T-helper 2 cell treated with Interferon-gamma antibody and Interleukin-4, amounts not matched to agents 100 ng/mL and 5 ng/mL, for 36 hours (primary cell): ENCODE measurements at regions not wholly inside any gene's neighbourhood (a gene's known extent, or its start where the extent isn't known, plus 50 kb on each side); places are given as distances from the start of the nearest gene placed in this dataset.

Experiments
- intact Hi-C: fragments of 100-400 bp; cut with micrococcal nuclease; formaldehyde crosslinking; loops from one replicate; pipeline ENCODE4 v1.15.1; 2023

DNA sequence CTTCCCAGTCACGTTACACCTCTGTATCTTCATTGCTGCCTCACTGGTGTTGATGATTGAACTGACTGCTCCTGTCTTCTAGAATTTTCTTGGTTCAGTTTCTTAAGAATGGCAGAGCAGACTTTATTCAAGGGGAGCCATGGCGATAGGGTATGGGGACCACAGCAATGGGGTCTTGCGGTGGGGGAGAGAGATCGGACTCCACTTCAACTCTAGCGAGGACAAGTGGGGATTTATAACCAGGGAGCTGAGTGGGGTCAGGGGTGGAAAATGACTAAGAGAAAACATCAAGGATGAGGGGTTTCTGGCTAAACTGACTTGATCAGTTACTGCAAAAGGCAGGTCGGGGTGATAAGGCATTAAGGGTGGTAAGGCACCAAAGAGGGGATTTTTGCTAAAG is 156.4 kb downstream of the CD83 start:
- intact Hi-C loops, result no loop called here

GRCh38 chr6:14274546-14275492 is 157.2 kb downstream of the CD83 start:
- intact Hi-C loops, result loop anchor here (5.0 kb wide), 1 partner anchor 467 kb away; no protein-coding TSS in a partner anchor

GRCh38 chr6:14275493-14275851 is 157.9 kb downstream of the CD83 start:
- intact Hi-C loops, result loop anchor here (5.0 kb wide), 1 partner anchor 467 kb away; no protein-coding TSS in a partner anchor

GRCh38 chr6:14276071-14276470 is 158.5 kb downstream of the CD83 start:
- intact Hi-C loops, result loop anchor here (2.0 to 5.0 kb wide), 3 partner anchors 59 to 466 kb away; no protein-coding TSS in a partner anchor

GRCh38 chr6:14276667-14277404 is 159.3 kb downstream of the CD83 start:
- intact Hi-C loops, result loop anchor here (2.0 to 5.0 kb wide), 3 partner anchors 60 to 465 kb away; no protein-coding TSS in a partner anchor

GRCh38 chr6:14277405-14277930 is 159.9 kb downstream of the CD83 start:
- intact Hi-C loops, result loop anchor here (2.0 to 5.0 kb wide), 3 partner anchors 61 to 465 kb away; no protein-coding TSS in a partner anchor

DNA sequence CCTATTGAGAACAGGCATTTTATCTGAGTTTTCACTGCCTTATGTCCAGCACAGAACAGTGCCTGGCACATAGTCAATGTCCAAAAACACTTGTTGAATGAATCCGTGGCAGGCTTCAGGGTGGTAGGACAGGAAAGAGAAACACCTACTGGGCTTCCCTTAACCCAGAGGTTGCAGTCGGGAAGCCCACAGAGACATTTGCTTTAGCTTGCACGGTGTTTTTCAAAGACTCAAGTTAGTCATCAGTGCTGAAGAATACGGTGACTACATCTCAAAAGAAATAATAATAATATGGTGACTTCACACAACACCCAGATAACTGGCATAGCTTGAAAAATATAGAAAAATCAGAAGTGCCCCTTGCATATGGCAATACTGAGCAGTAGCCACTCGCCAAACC is 160.4 kb downstream of the CD83 start:
- intact Hi-C loops, result loop anchor here (5.0 kb wide), 1 partner anchor 464 kb away; no protein-coding TSS in a partner anchor

DNA sequence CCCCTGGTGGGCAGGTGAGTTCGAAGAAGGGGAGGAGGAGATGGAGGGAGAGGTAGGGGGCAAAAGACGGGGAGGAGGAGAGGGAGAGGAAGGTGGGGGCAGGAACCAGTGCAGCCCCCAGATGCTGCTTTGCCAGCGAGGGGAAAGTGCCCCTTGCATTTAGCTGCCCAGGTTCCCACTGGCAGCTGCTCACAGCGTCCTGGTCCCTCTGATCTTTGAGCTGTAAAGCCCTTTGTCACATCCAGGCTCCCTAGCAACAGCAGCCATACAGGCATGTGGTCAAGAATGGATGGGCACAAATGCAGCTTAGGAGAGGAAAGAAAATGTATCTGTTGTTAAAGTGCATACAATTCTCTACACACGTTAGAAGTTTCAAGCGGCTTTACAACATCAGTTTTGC is 160.9 kb downstream of the CD83 start:
- intact Hi-C loops, result loop anchor here (5.0 kb wide), 1 partner anchor 464 kb away; no protein-coding TSS in a partner anchor

GRCh38 chr6:14280006-14280510 is 162.5 kb downstream of the CD83 start:
- intact Hi-C loops, result no loop called here

DNA sequence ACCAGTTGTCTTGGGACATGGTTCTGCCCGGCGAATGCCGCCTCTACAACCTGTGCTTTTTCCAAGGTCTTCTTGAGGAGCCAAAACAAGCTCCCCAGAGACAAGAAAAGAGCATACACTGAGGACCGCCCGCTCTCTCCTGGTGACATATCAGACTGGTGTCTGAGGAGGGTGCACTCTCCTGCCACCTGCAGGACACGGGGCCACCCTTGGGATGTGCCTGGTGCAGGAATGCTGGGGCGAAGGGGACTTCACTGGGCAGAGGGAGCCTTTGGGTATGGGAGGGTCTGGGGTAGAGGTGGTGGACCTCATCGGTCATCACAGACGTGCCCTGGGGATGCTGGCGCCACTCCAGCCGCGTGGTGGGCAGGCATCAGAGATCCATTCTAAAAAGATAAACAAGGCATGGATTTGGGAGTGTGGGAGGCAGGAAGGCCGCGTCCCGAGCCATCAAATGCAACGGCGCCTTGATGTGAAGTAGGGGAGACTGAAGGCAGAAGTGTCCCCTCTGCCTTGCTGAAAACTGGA is 163.3 kb downstream of the CD83 start:
- intact Hi-C loops, result no loop called here

GRCh38 chr6:14281811-14282660 is 164.5 kb downstream of the CD83 start:
- intact Hi-C loops, result no loop called here

GRCh38 chr6:14282854-14283505 is 165.4 kb downstream of the CD83 start:
- intact Hi-C loops, result no loop called here

GRCh38 chr6:14283600-14284235 is 166.1 kb downstream of the CD83 start:
- intact Hi-C loops, result no loop called here

GRCh38 chr6:14284969-14285590 is 167.5 kb downstream of the CD83 start:
- intact Hi-C loops, result no loop called here

GRCh38 chr6:14286144-14286543 is 168.6 kb downstream of the CD83 start:
- intact Hi-C loops, result no loop called here

DNA sequence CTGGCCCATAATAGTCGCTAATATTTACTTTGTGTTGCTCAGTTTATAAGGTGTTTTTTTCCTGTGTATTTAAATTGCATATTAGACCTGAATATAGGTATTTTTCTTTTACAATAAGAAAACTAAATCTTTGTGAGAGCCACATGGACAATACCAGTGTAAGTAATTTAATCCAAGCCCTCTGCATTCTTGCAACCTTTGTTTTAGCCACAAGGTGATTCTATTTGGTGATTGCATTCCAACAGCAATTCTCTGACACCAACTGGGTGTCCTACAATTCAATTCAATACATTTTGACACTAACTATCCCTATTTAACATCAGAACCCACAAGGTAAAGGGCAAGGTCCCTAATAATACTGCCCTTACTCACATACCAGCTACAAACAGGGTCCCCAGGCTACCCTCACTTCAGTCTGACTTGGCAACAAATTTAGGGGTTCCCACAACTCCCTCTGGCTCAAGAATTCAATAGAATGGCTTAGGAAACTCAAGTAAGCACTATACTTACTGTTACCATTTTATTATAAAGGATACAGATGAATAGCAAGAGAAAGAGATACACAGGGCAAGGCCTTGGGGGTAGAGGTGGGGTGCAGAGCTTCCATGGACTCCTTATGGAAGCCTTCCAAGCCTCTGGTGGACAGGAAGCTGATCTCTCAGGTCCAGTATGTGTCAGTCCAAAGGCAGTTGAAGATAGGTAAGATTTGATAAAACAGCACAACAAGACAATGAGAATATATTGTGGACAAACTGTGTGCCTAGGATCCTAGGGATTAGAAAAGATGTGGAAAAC is 169.3 kb downstream of the CD83 start:
- intact Hi-C loops, result no loop called here

- intact Hi-C loops, result no loop called here
These were observed 170.1 kb downstream of the CD83 start for GRCh38 chr6:14287707-14288106.

DNA sequence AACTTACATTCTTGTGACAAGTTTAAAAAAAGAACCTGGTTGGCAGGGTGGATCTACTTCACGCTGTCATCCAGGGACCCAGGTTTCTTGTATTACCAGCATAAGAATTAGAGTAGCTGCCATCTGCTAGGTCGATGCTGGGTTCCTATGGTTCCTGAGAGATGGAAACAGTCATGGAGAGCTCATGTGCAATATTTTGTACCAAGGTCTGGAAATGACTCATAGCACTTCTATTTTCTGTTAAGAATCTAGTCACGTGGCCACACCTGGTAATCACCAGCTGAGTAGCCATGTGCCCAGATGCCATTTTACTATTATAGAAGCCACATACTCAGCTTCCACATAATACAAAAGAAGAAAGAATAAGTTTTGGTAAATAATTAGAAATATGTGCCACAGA is 171.3 kb downstream of the CD83 start:
- intact Hi-C loops, result no loop called here
